VCaP (cell line): ENCODE measurements at regions not wholly inside any gene's neighbourhood (a gene's known extent, or its start where the extent isn't known, plus 50 kb on each side); places are given as distances from the start of the nearest gene placed in this dataset.

Experiments
- H3K27ac ChIP-seq: fragments of 450-650 bp; 2 replicates; pipeline ENCODE4 v1.5.1; 2017
- CTCF ChIP-seq: fragments of 450-650 bp; conservative IDR thresholded peaks from 2 replicates; pipeline ENCODE4 v1.5.1; 2017; ENCODE audit warnings: mild to moderate bottlenecking, moderate library complexity

- TF ChIP-seq CTCF: no peak
These were observed 99.3 kb downstream of the GATA6 start for GRCh38 chr18:22268641-22269128.

GRCh38 chr18:22267697-22268096 lies 98.3 kb downstream of the GATA6 start:
- no peak for TF ChIP-seq CTCF
- H3K27ac ChIP-seq: peak overlapping the region; percentile 46; the same call in 1 of the 2 replicates

More at GRCh38 chr18:22268641-22269128, 99.3 kb downstream of the GATA6 start:
- peak overlapping the region; percentile 46 for H3K27ac ChIP-seq

GRCh38 chr18:22267225-22267624 lies 97.8 kb downstream of the GATA6 start:
- no peak for TF ChIP-seq CTCF
- no peak overlapping the region for H3K27ac ChIP-seq

- H3K27ac ChIP-seq: no peak overlapping the region
- TF ChIP-seq CTCF: no peak
These were observed 96.4 kb downstream of the GATA6 start for GRCh38 chr18:22265838-22266237.

- TF ChIP-seq CTCF: no peak
- H3K27ac ChIP-seq: no peak overlapping the region
These were observed 90.9 kb downstream of the GATA6 start for GRCh38 chr18:22260208-22260820.

GRCh38 chr18:22257022-22257543 lies 87.7 kb downstream of the GATA6 start:
- H3K27ac ChIP-seq: no peak overlapping the region
- no peak for TF ChIP-seq CTCF

- peak overlapping the region; percentile 83 for H3K27ac ChIP-seq
- no peak for TF ChIP-seq CTCF
These were observed 84.7 kb downstream of the GATA6 start for GRCh38 chr18:22254088-22254487.
